ENCODE measurements at regions not wholly inside any gene's neighbourhood (a gene's known extent, or its start where the extent isn't known, plus 50 kb on each side); places are given as distances from the start of the nearest gene placed in this dataset.

DNA sequence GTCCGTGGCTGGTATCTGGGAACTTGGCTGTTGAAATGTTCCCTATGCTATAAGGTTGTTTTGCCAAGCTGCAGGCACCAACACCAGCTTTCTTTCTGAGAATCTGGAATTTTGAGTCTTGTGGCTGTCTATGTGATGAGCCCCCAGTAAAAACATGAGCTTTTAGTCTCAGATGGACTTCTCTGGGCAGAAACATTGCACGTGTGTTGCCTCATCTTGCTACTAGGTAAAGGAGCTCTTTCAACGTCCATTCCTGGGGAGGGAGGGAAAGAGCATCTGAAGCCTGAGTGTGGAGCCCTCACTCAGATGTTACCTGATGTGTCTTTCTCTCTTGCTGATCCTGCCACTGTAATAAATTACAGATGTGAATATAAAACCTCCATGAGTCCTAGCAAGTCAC is 183.8 kb upstream of the LHX5 start:
- Histone ChIP-seq H3F3A (ENCODE audit: insufficient read depth) (no peaks in the 10 kb centered on the region), H3K9me3 (ENCODE audit: insufficient read depth, low read length) (no peaks in the 10 kb centered on the region)
- TF ChIP-seq, protein P1, sequence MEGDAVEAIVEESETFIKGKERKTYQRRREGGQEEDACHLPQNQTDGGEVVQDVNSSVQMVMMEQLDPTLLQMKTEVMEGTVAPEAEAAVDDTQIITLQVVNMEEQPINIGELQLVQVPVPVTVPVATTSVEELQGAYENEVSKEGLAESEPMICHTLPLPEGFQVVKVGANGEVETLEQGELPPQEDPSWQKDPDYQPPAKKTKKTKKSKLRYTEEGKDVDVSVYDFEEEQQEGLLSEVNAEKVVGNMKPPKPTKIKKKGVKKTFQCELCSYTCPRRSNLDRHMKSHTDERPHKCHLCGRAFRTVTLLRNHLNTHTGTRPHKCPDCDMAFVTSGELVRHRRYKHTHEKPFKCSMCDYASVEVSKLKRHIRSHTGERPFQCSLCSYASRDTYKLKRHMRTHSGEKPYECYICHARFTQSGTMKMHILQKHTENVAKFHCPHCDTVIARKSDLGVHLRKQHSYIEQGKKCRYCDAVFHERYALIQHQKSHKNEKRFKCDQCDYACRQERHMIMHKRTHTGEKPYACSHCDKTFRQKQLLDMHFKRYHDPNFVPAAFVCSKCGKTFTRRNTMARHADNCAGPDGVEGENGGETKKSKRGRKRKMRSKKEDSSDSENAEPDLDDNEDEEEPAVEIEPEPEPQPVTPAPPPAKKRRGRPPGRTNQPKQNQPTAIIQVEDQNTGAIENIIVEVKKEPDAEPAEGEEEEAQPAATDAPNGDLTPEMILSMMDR (IDR thresholded peaks at IDR 0.05; ENCODE audit: insufficient read depth, low read length, poor library complexity, severe bottlenecking) = no peak
- no peak for TF ChIP-seq EZH2phosphoT487 (conservative IDR thresholded peaks at IDR 0.05; ENCODE audit: low read length)

DNA sequence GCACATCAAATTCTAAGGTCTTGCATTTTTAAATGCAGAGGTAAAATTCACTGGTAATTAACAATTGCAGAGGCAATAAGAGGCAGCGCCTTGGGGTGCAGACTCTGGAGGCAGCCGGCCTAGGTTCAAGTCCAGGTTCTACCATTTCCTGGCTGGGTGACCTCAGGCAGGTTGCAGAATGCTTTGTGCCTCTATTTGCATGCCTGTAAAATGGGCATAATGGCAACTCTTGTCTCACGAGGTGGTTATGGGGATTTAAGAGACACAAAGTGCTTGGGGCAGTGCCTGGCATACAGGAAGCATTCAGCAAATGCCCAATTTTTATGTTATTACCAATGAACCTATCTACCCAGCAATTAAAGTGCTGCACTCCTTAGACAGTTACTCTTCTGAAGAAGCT is 180.0 kb upstream of the LHX5 start:
- Histone ChIP-seq H4K20me1 (ENCODE audit: low read depth, low read length) (no peaks in the 10 kb centered on the region), H3K36me3 (ENCODE audit: low read length) (no peaks in the 10 kb centered on the region), H2AFZ (ENCODE audit: low read depth, low read length, severe bottlenecking) (no peak overlapping the region), H3K4me2 (ENCODE audit: low read depth, low read length, poor library complexity, severe bottlenecking) (no peak overlapping the region), H3K9ac (ENCODE audit: low read length) (no peak overlapping the region), H3K9me3 (ENCODE audit: insufficient read depth, low read length) (no peaks in the 10 kb centered on the region), H3K79me2 (ENCODE audit: insufficient read depth, low read length) (no peaks in the 10 kb centered on the region), H3K4me3 (ENCODE audit: insufficient read depth, low read length, poor library complexity, severe bottlenecking) (no peak overlapping the region), H3K27me3 (ENCODE audit: low read length) (no peaks in the 10 kb centered on the region), H3F3A (ENCODE audit: insufficient read depth) (no peaks in the 10 kb centered on the region), H3K27ac (ENCODE audit: low read depth, low read length) (no peak overlapping the region), H3K9me2 (replicated peaks; ENCODE audit: insufficient read depth, low read length) (no peaks in the 10 kb centered on the region)
- no peak for TF ChIP-seq EZH2phosphoT487 (conservative IDR thresholded peaks at IDR 0.05; ENCODE audit: low read length)
- TF ChIP-seq, protein P1 (IDR thresholded peaks at IDR 0.05; ENCODE audit: insufficient read depth, low read length, poor library complexity, severe bottlenecking) = no peak

More for the DNA sequence above, 183.8 kb upstream of the LHX5 start:
- Histone ChIP-seq H3K27ac (ENCODE audit: low read depth, low read length) (no peak overlapping the region), H3K79me2 (ENCODE audit: insufficient read depth, low read length) (no peaks in the 10 kb centered on the region), H3K4me2 (ENCODE audit: low read depth, low read length, poor library complexity, severe bottlenecking) (no peak overlapping the region), H3K36me3 (ENCODE audit: low read length) (no peaks in the 10 kb centered on the region), H2AFZ (ENCODE audit: low read depth, low read length, severe bottlenecking) (no peak overlapping the region), H3K9me2 (replicated peaks; ENCODE audit: insufficient read depth, low read length) (no peaks in the 10 kb centered on the region), H4K20me1 (ENCODE audit: low read depth, low read length) (no peaks in the 10 kb centered on the region), H3K27me3 (ENCODE audit: low read length) (no peaks in the 10 kb centered on the region), H3K9ac (ENCODE audit: low read length) (no peak overlapping the region), H3K4me3 (ENCODE audit: insufficient read depth, low read length, poor library complexity, severe bottlenecking) (no peak overlapping the region)

DNA sequence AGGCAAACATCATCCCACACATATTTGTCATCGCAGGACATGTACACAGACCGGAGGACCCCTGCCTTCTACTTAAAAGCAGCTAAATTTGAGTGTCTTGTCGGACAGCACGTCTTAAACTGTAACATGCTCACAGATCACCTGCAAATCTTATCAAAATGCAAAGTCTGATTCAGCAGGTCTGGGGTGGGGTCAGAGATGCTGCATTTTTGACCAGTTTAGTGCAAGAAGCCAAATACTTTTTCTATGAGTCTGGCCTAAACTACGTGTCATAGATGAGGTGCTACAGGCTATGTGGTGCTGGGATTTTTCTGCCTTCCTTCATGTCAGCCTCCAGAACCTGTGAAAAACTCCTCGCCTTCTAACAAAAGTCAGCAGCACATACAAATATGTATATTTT is 178.8 kb upstream of the LHX5 start:
- Histone ChIP-seq H3K27ac (ENCODE audit: low read depth, low read length) (no peak overlapping the region), H3F3A (ENCODE audit: insufficient read depth) (no peaks in the 10 kb centered on the region), H3K9ac (ENCODE audit: low read length) (no peak overlapping the region), H3K9me3 (ENCODE audit: insufficient read depth, low read length) (no peaks in the 10 kb centered on the region), H3K4me2 (ENCODE audit: low read depth, low read length, poor library complexity, severe bottlenecking) (no peak overlapping the region), H3K4me3 (ENCODE audit: insufficient read depth, low read length, poor library complexity, severe bottlenecking) (no peak overlapping the region), H2AFZ (ENCODE audit: low read depth, low read length, severe bottlenecking) (no peak overlapping the region), H3K36me3 (ENCODE audit: low read length) (no peaks in the 10 kb centered on the region), H4K20me1 (ENCODE audit: low read depth, low read length) (no peaks in the 10 kb centered on the region), H3K9me2 (replicated peaks; ENCODE audit: insufficient read depth, low read length) (no peaks in the 10 kb centered on the region), H3K79me2 (ENCODE audit: insufficient read depth, low read length) (no peaks in the 10 kb centered on the region), H3K27me3 (ENCODE audit: low read length) (no peaks in the 10 kb centered on the region)
- no peak for TF ChIP-seq EZH2phosphoT487 (conservative IDR thresholded peaks at IDR 0.05; ENCODE audit: low read length)
- TF ChIP-seq, protein P1 (IDR thresholded peaks at IDR 0.05; ENCODE audit: insufficient read depth, low read length, poor library complexity, severe bottlenecking) = no peak

All from SU-DHL-6 (cell line).